IMR-90 (cell line): ENCODE measurements at regions not wholly inside any gene's neighbourhood (a gene's known extent, or its start where the extent isn't known, plus 50 kb on each side); places are given as distances from the start of the nearest gene placed in this dataset. TPM values are rescaled to one million over a fixed set of nuclear protein-coding genes. Genes with fewer than 3 reads are reported as not detected.

Experiments used
- microRNA-seq, 2 experiments: library from miRNA; stranded (forward) in 1 of 2; unstranded in 1 of 2; fragments of 10-50 nt in 1 of 2; fragments of <30 nt in 1 of 2; gene quantifications in 1 of 2; microRNA quantifications in 1 of 2; one replicate each; pipeline versions ENCODE3 to v1.1.0; 2013 to 2020; ENCODE audit not compliant: insufficient read depth in 1 of 2, insufficient read length in 1 of 2, unreplicated experiment in 1 of 2
- small RNA-seq, 5 experiments: library from RNA; depleted of rRNA; stranded (forward); fragments of <200 nt; gene quantifications; one replicate each; pipeline ENCODE3, GENCODE V24; 2012

Small RNAs in the stretch of these regions (microRNA-seq; reads per million reads assigned to microRNA genes)
- gene AC007387.1 (ENCODE audit: insufficient read depth, insufficient read length), result not detected

Small RNAs in the stretch of these regions (small RNA-seq; reads per million reads assigned to genes)
- 0 reads per million in 5 experiments for gene AC007387.1
